ENCODE measurements at regions not wholly inside any gene's neighbourhood (a gene's known extent, or its start where the extent isn't known, plus 50 kb on each side); places are given as distances from the start of the nearest gene placed in this dataset.
"Not testable (repeated sequence)": the region's sequence is repeated elsewhere in the genome, so short reads cannot be mapped to it uniquely, and the experiment has no call there.

DNA sequence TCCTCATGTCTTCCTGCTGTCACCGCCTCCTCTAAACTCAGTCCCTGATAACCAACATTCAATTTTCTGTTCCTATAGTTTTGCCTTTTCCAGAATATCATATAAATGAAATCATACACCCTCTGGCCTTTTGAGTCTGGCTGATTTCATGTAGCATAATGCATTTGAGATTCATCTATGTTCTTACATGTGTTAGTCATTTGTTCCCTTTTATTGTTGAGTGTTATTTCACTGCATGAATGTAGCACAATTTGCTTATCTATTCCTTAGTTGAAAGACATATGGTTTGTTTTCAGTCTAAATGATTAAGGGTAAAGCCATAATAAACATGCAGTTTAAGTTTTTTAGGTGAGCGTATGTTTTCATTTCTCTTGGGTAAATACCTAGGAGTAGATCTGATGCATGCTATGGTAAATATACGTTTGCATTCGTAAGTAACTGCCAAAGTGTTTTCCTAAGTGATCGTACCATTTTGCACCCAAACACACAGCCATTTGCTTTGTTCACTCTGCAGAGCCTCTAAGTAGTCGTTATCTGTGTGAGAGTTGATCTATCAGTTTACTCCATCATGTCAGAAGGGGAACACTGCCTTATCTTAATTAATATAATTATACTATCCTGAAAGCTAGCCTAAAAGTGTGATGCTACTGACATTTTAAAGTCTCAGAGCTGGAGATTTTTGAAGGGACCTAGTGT, 460.8 kb downstream of the DMAC1 start:
- no peak for DNase-seq

GRCh38 chr9:7336356-7337065, 463.1 kb downstream of the DMAC1 start:
- peak; percentile 68 to 93 for DNase-seq

- DNase-seq = no peak
Observed at GRCh38 chr9:7333719-7334118, 465.9 kb downstream of the DMAC1 start.

- no peak for DNase-seq
Observed at GRCh38 chr9:7332780-7333179, 466.8 kb downstream of the DMAC1 start.

GRCh38 chr9:7328453-7328852, 471.1 kb downstream of the DMAC1 start:
- DNase-seq = no peak

- no peak for DNase-seq
Observed at GRCh38 chr9:7325995-7326394, 473.6 kb downstream of the DMAC1 start.

- DNase-seq = no peak
Observed at GRCh38 chr9:7324152-7324598, 475.4 kb downstream of the DMAC1 start.

DNA sequence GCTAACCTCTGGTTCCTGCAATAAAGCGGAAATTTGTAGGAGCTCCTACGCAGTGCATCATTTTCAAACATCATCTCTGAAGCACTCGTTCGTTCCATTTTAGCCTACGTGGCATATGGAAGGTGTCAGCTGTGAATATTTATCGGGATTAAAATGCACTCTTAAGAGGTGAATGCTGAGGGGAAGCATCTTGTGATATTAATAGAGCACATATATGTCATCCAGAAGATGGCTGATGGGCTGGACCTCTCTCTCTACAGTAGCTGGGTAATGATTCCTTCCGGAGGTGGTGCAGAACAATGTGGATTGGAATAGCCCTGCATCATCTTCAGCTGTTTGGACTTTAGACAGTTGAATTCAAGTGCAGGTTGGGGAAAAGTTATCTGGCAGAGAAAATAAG, 478.7 kb downstream of the DMAC1 start:
- no peak for DNase-seq

GRCh38 chr9:7320139-7320538, 479.4 kb downstream of the DMAC1 start:
- DNase-seq = no peak

GRCh38 chr9:7318920-7319319, 480.7 kb downstream of the DMAC1 start:
- DNase-seq = no peak

- DNase-seq = no peak
Observed at GRCh38 chr9:7316967-7317366, 482.6 kb downstream of the DMAC1 start.

DNA sequence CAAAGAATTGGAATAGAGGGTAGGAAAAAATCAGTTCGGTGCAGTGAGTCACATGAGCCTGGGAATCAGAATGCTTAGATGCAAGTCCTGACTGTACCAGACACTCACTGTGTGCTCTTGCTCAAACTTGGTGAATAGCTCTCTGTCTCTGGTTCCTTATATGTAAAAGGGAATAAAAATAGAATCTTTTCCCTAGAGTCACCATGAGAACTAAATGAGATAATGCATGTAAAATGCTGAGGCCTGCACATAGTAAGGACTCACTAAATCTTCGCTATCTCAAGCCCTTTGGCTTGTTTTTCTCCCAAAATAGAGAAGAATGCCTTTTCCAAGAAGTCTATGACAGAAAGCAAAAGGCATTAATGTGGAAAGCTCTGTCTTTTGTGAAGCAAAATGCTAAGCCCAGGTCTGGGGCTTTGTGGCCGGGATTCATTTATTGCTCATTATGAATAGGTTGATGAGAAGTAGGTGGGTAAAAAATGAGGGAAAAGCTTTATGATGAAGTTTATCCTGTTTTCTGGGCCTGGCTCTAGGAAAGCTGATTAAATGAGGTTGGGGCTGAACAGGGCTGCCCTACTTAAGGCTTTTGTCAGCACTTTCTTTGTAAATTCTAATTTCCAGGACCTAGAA, 483.3 kb downstream of the DMAC1 start:
- no peak for DNase-seq

GRCh38 chr9:7315746-7316145, 483.8 kb downstream of the DMAC1 start:
- no peak for DNase-seq

GRCh38 chr9:7315116-7315515, 484.5 kb downstream of the DMAC1 start:
- DNase-seq = no peak

- no peak for DNase-seq
Observed at GRCh38 chr9:7313389-7313788, 486.2 kb downstream of the DMAC1 start.

DNA sequence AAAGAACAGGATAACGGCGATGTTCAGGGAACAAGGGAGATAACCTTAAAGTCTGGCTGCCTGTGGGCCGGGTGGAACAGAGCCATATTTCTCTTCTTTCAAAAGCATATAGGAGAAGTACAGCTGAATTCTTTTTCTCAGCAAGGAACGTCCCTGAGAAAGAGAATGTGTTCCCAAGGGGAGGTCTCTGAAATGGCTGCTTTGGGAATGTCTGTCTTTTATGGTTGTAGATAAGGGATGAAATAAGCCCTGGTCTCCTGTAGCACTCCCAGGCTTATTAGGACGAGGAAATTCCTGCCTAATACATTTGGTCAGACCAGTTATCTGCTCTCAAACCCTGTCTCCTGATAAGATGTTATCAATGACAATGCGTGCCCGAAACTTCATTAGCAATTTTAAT, 490.5 kb downstream of the DMAC1 start:
- not testable (repeated sequence) for DNase-seq

DNA sequence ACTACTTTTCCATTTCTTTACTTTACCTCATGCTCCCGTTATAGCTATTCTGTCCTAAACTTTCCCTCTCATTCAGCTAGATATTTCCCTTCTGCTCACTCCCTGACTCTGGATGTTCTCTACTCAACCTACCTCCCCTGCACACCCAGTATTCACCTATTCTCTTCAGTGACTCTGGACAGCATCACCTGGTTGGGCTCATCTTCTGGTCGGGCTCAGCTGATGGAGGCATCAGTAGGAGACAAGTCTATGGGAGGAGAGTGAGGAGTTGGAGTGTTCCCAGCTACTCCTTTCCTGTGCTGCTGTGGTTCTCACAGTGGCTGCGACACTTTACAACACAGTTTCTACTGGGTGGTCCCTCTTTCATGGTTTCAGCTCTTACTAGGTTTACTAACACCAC, 493.9 kb downstream of the DMAC1 start:
- no peak for DNase-seq

DNA sequence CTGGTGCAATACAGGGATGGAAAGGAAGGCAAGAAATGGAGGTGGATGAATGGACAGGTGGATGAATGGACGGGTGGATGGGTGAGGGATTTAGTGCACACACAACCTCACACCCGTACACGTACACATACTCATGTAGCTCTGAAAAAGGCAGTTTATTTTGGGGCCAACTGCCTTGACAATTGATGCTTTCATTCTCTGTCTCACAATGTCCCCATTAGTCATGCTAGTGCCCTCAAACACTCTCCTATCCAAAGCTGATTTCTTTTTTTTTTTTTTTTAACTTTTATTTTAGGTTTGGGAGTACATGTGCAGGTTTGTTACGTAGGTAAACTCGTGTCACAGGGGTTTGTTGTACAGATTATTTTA, 495.0 kb downstream of the DMAC1 start:
- DNase-seq = no peak

GRCh38 chr9:7303907-7304626, 495.5 kb downstream of the DMAC1 start:
- DNase-seq = no peak

- no peak for DNase-seq
Observed at GRCh38 chr9:7300484-7300883, 499.1 kb downstream of the DMAC1 start.

GRCh38 chr9:7298123-7298522, 501.5 kb downstream of the DMAC1 start:
- DNase-seq = no peak

GRCh38 chr9:7297521-7297920, 502.1 kb downstream of the DMAC1 start:
- DNase-seq = no peak

GRCh38 chr9:7293091-7293490, 506.5 kb downstream of the DMAC1 start:
- DNase-seq = no peak

GRCh38 chr9:7289773-7290172, 509.8 kb downstream of the DMAC1 start:
- no peak for DNase-seq
